PC-9 (cell line): ENCODE measurements at regions not wholly inside any gene's neighbourhood (a gene's known extent, or its start where the extent isn't known, plus 50 kb on each side); places are given as distances from the start of the nearest gene placed in this dataset.

Experiments used
- BruUV-seq: library from RNA; stranded (reverse); fragments of 400-500 nt; replicated peaks from 2 replicates; lab custom pipeline; 2021; lab: Mats Ljungman, UMichigan
- CTCF ChIA-PET: fragments of 300-600 bp; sonication (Branson Sonifier 250); formaldehyde crosslinking; loops from one replicate; lab custom pipeline; 2022; ENCODE audit warnings: antibody characterized with exemption; lab: Charles Lee
- POLR2A ChIA-PET: fragments of 300-600 bp; sonication (Branson Sonifier 250); formaldehyde crosslinking; loops from one replicate; lab custom pipeline; 2022; ENCODE audit warnings: antibody characterized with exemption; ENCODE audit not compliant: unreplicated experiment; lab: Charles Lee
- DNase-seq, 2 experiments: peaks; one replicate each; pipeline versions ENCODE4 v3.0.0 to v3.0.0-alpha.2; 2015 to 2022; ENCODE audit warnings: mixed read lengths in 1 of 2
- H2AFZ ChIP-seq: fragments of 200-600 bp; sonication (generic); 2 replicates; pipeline ENCODE4 v1.8.1; 2017; ENCODE audit warnings: antibody characterized with exemption
- H3F3A ChIP-seq: fragments of 200-600 bp; sonication (generic); 2 replicates; pipeline ENCODE4 v1.8.1; 2017; ENCODE audit warnings: antibody characterized with exemption, mild to moderate bottlenecking, low read depth; ENCODE audit not compliant: insufficient read depth
- H3K27ac ChIP-seq: fragments of 200-600 bp; sonication (generic); 2 replicates; pipeline ENCODE4 v1.6.1; 2016; ENCODE audit warnings: mixed run types
- H3K27me3 ChIP-seq: fragments of 200-600 bp; sonication (generic); 2 replicates; pipeline ENCODE4 v1.6.1; 2016; ENCODE audit warnings: low read depth, mixed run types; ENCODE audit not compliant: insufficient read depth
- H3K36me3 ChIP-seq: fragments of 200-600 bp; sonication (generic); 2 replicates; pipeline ENCODE4 v1.6.1; 2016; ENCODE audit warnings: low read depth, mixed run types
- H3K4me1 ChIP-seq: fragments of 200-600 bp; sonication (generic); replicated peaks from 2 replicates; pipeline ENCODE4 v1.6.1; 2016; ENCODE audit warnings: mixed run types; ENCODE audit not compliant: insufficient read depth
- H3K4me2 ChIP-seq: fragments of 200-600 bp; sonication (generic); 2 replicates; pipeline ENCODE4 v1.6.1; 2017; ENCODE audit warnings: mixed run types
- H3K4me3 ChIP-seq: fragments of 200-600 bp; sonication (generic); 2 replicates; pipeline ENCODE4 v1.6.1; 2016; ENCODE audit warnings: mixed run types
- H3K79me2 ChIP-seq: fragments of 200-600 bp; sonication (generic); 2 replicates; pipeline ENCODE4 v1.6.1; 2017; ENCODE audit warnings: low read depth, mixed run types
- H3K9me2 ChIP-seq: fragments of 200-600 bp; sonication (generic); 2 replicates; pipeline ENCODE4 v1.8.1; 2017; ENCODE audit warnings: mild to moderate bottlenecking; ENCODE audit not compliant: insufficient read depth
- H3K9me3 ChIP-seq: fragments of 200-600 bp; sonication (generic); 2 replicates; pipeline ENCODE4 v1.8.1; 2016; ENCODE audit warnings: low read depth; ENCODE audit not compliant: insufficient read depth
- H4K20me1 ChIP-seq: fragments of 200-600 bp; sonication (generic); 2 replicates; pipeline ENCODE4 v1.8.1; 2017; ENCODE audit not compliant: insufficient read depth
- CTCF ChIP-seq: fragments of 200-600 bp; sonication (generic); conservative IDR thresholded peaks from 2 replicates; pipeline ENCODE4 v1.6.1; 2017; ENCODE audit warnings: mixed run types, antibody characterized with exemption, mild to moderate bottlenecking, moderate library complexity
- EZH2 ChIP-seq: fragments of 200-600 bp; sonication (generic); IDR thresholded peaks from 2 replicates; pipeline ENCODE4 v1.8.0; 2017; ENCODE audit warnings: antibody characterized with exemption, low read depth
- intact Hi-C: fragments of 100-400 bp; cut with micrococcal nuclease; formaldehyde crosslinking; loops from one replicate; pipeline ENCODE4 v1.10.0; 2022; ENCODE audit not compliant: unreplicated experiment

DNA sequence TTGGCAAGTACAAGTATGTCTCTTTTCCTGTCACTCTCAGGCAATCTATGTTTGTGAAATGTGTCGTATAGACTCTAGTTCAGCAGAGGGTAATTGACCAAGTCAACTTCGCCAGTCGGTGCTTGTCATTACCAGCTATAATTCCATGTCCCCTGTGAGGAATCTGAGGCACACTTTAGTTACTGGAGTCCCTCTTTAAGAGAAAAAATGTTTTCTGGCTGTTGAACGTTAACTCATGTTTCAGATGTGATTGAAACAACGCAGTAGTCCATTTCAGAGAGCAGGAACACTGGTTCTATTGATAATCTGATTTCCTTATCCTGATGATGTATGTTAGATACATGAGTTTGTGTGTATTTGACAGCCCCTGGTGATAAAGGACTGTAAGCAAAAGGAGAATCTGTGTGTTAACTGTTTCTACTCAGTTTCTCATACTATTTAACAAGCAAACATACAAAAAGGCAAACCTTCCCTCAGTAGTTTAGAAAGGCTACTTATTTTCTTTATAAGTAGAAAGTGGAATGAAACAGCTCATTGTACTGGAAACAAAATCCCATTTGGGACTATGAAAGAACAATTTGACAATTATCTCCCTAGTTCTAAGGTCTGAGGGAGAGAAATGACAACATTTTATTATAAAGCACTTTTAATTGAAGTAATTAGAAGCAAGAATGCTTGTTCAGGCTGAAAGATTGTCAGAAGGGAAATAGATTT, 161.1 kb upstream of the TRHDE start:
- Histone ChIP-seq H3K36me3 (no peaks in the 10 kb centered on the region), H3F3A (no peaks in the 10 kb centered on the region), H4K20me1 (no peaks in the 10 kb centered on the region), H2AFZ (no peak overlapping the region), H3K4me1 (no peaks in the 10 kb centered on the region), H3K79me2 (no peaks in the 10 kb centered on the region), H3K9me2 (no peaks in the 10 kb centered on the region), H3K27ac (no peak overlapping the region), H3K4me2 (no peak overlapping the region), H3K9me3 (no peaks in the 10 kb centered on the region), H3K27me3 (no peaks in the 10 kb centered on the region), H3K4me3 (no peak overlapping the region)
- TF ChIP-seq CTCF = no peak
- no peak for TF ChIP-seq EZH2
- intact Hi-C loops = no loop called here
- ChIA-PET POLR2A (no interaction called here), CTCF (no interaction called here)
- DNase-seq = no peak
- BruUV-seq = no TSS peak

- intact Hi-C loops = no loop called here
- no peak overlapping the region for H3K4me2 ChIP-seq
- H3K79me2 ChIP-seq = no peaks in the 10 kb centered on the region
- H3K27me3 ChIP-seq = no peaks in the 10 kb centered on the region
- TF ChIP-seq CTCF (no peak), EZH2 (no peak)
- H3K27ac ChIP-seq = no peak overlapping the region
- BruUV-seq = no TSS peak
- H3K9me3 ChIP-seq = no peaks in the 10 kb centered on the region
- no peak overlapping the region for H3K4me3 ChIP-seq
- H3K36me3 ChIP-seq = no peaks in the 10 kb centered on the region
- DNase-seq = no peak
- ChIA-PET CTCF (no interaction called here), POLR2A (no interaction called here)
- no peak overlapping the region for H2AFZ ChIP-seq
- no peaks in the 10 kb centered on the region for H3K4me1 ChIP-seq
- no peaks in the 10 kb centered on the region for H4K20me1 ChIP-seq
- H3F3A ChIP-seq = no peaks in the 10 kb centered on the region
- no peaks in the 10 kb centered on the region for H3K9me2 ChIP-seq
Measured at GRCh38 chr12:72111706-72112105, 160.5 kb upstream of the TRHDE start.

DNA sequence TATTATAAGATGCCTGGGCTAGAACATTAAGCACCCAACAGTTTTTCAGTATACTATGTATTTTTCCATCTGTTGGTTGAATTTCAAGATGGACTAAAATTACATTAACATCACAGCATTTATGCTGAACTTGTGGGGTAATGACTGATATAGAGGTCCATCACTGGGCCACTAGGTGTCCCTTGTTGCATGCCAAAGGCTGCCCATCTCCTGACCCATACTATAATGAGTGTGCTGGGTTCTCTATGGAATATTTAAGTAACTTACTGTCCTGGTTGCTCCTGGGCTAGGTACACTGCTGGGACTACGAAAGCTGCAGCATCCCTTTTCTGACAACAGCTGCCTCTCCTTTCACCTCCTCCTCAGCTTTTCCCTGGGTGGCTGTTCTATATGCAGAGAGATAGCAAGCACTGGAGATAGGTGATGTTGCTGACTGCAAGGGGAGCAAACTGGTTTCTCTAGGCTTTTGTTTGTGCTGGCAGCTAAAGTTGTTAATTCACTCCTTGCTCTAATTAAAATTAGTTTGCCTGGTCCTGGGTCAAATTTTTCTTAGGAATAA, 138.6 kb upstream of the TRHDE start:
- Histone ChIP-seq H3K27ac (no peak overlapping the region), H4K20me1 (no peaks in the 10 kb centered on the region), H3K79me2 (no peaks in the 10 kb centered on the region), H3K4me3 (no peak overlapping the region), H3K36me3 (no peaks in the 10 kb centered on the region), H3F3A (no peaks in the 10 kb centered on the region), H3K4me1 (no peaks in the 10 kb centered on the region), H3K4me2 (no peak overlapping the region), H2AFZ (no peak overlapping the region), H3K9me3 (no peaks in the 10 kb centered on the region), H3K9me2 (no peaks in the 10 kb centered on the region), H3K27me3 (no peaks in the 10 kb centered on the region)
- intact Hi-C loops = no loop called here
- ChIA-PET CTCF (no interaction called here), POLR2A (interaction anchor here (0.6 kb wide), 1 partner anchor 668 kb away, joined by 17 read pairs; no protein-coding TSS in a partner anchor)
- no peak for TF ChIP-seq EZH2
- no peak for TF ChIP-seq CTCF
- BruUV-seq = no TSS peak
- no peak for DNase-seq
